Heart left ventricle (tissue), 16 donors: ENCODE measurements at regions not wholly inside any gene's neighbourhood (a gene's known extent, or its start where the extent isn't known, plus 50 kb on each side); places are given as distances from the start of the nearest gene placed in this dataset.

Experiments
- ATAC-seq, 4 donors: fragments of 200-7000 bp; cut with Tn5 transposase; one replicate each; pipeline ENCODE4 v1.9.1; 2020 to 2022; ENCODE audit warnings: moderate library complexity in 4 of 4, mild to moderate bottlenecking in 3 of 4, moderate number of reproducible peaks in 1 of 4
- DNase-seq, 5 donors: peaks; one replicate each; pipeline ENCODE4 v3.0.0-alpha.2; 2020
- H3K27ac ChIP-seq, 12 donors: fragments of 200-600 bp; sonication (generic) in 4 of 12; one replicate each; pipeline versions ENCODE4 v1.5.0 to v1.8.0; 2016 to 2022; ENCODE audit warnings: mild to moderate bottlenecking in 2 of 12
- H3K27me3 ChIP-seq, 9 donors: fragments of 200-600 bp; sonication (generic) in 2 of 9; one replicate each; pipeline versions ENCODE4 v1.5.1 to v1.8.0; 2016 to 2022; ENCODE audit warnings: mild to moderate bottlenecking in 3 of 9
- H3K36me3 ChIP-seq, 9 donors: fragments of 200-600 bp; sonication (generic) in 2 of 9; one replicate each; pipeline versions ENCODE4 v1.5.0 to v1.8.0; 2018 to 2022; ENCODE audit warnings: mild to moderate bottlenecking in 2 of 9
- H3K4me1 ChIP-seq, 12 donors: fragments of 200-600 bp; sonication (generic) in 4 of 12; one replicate each; pipeline versions ENCODE4 v1.5.0 to v1.8.0; 2016 to 2022; ENCODE audit warnings: mild to moderate bottlenecking in 3 of 12
- H3K4me3 ChIP-seq, 12 donors: fragments of 200-600 bp; sonication (generic) in 4 of 12; one replicate each; pipeline versions ENCODE4 v1.5.0 to v1.8.0; 2017 to 2022; ENCODE audit warnings: mild to moderate bottlenecking in 9 of 12, moderate library complexity in 4 of 12
- H3K9me3 ChIP-seq, 12 donors: fragments of 200-600 bp; sonication (generic) in 4 of 12; one replicate each; pipeline versions ENCODE4 v1.5.0 to v1.8.0; 2016 to 2022; ENCODE audit warnings: mild to moderate bottlenecking in 1 of 12
- POLR2A ChIP-seq, 2 donors: fragments of 450-650 bp; IDR thresholded peaks; one replicate each; pipeline ENCODE4 v1.6.1; 2017; ENCODE audit warnings: antibody characterized with exemption in 2 of 2, mild to moderate bottlenecking in 2 of 2, moderate library complexity in 2 of 2
- WGBS, 4 donors: extraction: QIAGEN DNeasy Blood & Tissue Kit in 2 of 4; methylation state at CpG; one replicate each; pipeline versions ENCODE4 v1.1.5 to v1.1.7; 2013 to 2018; 5-methylcytosine and 5-hydroxymethylcytosine counted together
- intact Hi-C, 10 donors: fragments of 100-400 bp; cut with DNase I; formaldehyde crosslinking; loops; one replicate each; pipeline versions ENCODE4 v1.11.1 to v1.14.2; 2022
- TF ChIP-seq, protein P1 (sequence below), 12 donors: fragments of 200-600 bp; sonication (generic) in 4 of 12; IDR thresholded peaks; one replicate each; pipeline versions ENCODE4 v1.5.0 to v1.8.0; 2018 to 2022; ENCODE audit warnings: antibody characterized with exemption in 12 of 12, mild to moderate bottlenecking in 5 of 12
- donor health status: ischemic (EF 13 %, LVEDD 7.1; RV severe dilation, severe dysfunction).
- donor health status: healthy with polysubstance abuse.
- donor health status: DM: no; HTN: yes; CAD: no.
- donor health status: DM: no; HTN: no; CAD: no.
- donor health status: ischemic (EF 25% LVEDD 6.9; RV normal size, moderate dysfunction).
- donor health status: ischemic (EF 25% LVEDD 5.7; RV mildly dilated, moderate dysfunction).
- donor health status: healthy.
- donor health status: DM: yes; HTN: yes; CAD: no.
- donor health status: ischemic (EF 35%, LVEDD 5.7; RV mildly dilated, moderate dysfunction).
- donor health status: nonischemic (EF 11% LVEDD 7.7; RV severe dilation, severe dysfunction).
- donor health status: DM: yes; HTN: yes; CAD: no.
- donor health status: PGD.
- donor health status: ischemic (EF 29% LVEDD 5.4; RV normal size, mild dysfunction).
- donor health status: nonischemic (EF 23%, LVEDD 6.1; RV moderate dilation, normal function).

DNA sequence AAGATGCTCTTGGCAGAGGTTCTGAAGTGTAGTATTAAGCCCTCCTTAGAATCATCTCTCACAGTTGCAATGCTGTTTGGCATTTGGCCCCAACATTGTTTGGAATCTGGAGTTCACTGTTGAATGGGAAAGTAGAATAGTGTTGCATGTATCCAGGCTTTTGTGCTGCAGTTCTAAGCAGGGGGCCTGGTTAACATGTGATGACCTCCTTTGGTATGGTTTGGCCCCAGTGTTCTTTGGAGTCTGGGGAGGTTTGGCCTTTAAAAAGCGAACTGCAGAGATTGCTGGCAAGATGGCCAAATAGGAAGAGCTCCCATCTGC lies 61.8 kb upstream of the PLD5 start:
- Histone ChIP-seq H3K9me3 (peaks cover 0 to 4% (median 0%) of the 10 kb centered on the region in 12 donors), H3K27me3 (no peaks in the 10 kb centered on the region), H3K4me1 (no peaks in the 10 kb centered on the region), H3K27ac (no peak overlapping the region), H3K4me3 (no peak overlapping the region), H3K36me3 (no peaks in the 10 kb centered on the region)
- intact Hi-C loops = no loop called here
- 40 to 69% (median 47%) methylated on average over 1 of the region's 1 CpG for WGBS, 4 donors
- ATAC-seq = no peak
- TF ChIP-seq, protein P1, sequence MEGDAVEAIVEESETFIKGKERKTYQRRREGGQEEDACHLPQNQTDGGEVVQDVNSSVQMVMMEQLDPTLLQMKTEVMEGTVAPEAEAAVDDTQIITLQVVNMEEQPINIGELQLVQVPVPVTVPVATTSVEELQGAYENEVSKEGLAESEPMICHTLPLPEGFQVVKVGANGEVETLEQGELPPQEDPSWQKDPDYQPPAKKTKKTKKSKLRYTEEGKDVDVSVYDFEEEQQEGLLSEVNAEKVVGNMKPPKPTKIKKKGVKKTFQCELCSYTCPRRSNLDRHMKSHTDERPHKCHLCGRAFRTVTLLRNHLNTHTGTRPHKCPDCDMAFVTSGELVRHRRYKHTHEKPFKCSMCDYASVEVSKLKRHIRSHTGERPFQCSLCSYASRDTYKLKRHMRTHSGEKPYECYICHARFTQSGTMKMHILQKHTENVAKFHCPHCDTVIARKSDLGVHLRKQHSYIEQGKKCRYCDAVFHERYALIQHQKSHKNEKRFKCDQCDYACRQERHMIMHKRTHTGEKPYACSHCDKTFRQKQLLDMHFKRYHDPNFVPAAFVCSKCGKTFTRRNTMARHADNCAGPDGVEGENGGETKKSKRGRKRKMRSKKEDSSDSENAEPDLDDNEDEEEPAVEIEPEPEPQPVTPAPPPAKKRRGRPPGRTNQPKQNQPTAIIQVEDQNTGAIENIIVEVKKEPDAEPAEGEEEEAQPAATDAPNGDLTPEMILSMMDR (IDR thresholded peaks at IDR 0.05) = no peak
- no peak for DNase-seq

DNA sequence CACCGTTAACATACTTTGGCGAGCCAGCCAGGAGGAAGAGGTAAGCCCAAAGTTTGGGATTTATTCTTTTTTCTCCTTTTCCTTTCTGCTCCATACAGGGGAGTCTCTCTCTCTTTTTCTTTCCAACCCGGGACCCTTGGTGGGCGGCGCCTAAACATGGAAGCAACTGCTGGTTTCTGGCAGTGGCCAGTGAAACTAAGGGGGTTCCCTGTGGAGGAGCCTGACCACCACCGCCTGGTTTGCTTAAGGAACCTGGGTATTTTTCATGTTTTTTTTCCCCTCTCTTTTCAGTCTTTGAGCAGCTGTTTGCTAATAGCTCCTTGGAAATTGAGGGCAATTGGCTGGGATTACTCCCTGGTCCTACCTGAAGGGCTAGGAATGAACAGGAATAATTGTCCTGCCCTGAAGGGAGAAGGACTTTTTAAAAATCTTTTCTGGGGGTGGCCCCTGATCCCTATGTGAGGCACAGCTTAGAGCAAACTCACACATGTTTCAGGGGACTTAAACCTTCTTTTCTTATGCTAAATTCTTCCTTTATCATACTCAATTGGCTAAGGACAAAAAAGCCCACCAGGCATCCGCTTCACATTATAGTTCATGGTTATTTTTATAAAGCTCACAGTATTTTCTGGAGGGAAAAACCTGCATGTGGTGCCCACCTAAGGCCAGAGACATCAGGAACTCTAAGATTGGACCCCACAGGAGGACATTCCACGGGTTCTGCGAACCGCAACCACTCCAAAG lies 61.3 kb upstream of the PLD5 start:
- TF ChIP-seq, protein P1 (IDR thresholded peaks at IDR 0.05) = no peak
- TF ChIP-seq POLR2A (IDR thresholded peaks at IDR 0.05) = no peak
- intact Hi-C loops = no loop called here
- Histone ChIP-seq H3K27me3 (no peaks in the 10 kb centered on the region), H3K27ac (no peak overlapping the region), H3K9me3 (no peaks in the 10 kb centered on the region), H3K36me3 (no peaks in the 10 kb centered on the region), H3K4me1 (no peaks in the 10 kb centered on the region), H3K4me3 (no peak overlapping the region)
- ATAC-seq (no peak), DNase-seq (no peak)
- WGBS, 4 donors = 74 to 88% (median 83%) methylated on average over 10 of the region's 10 CpGs

DNA sequence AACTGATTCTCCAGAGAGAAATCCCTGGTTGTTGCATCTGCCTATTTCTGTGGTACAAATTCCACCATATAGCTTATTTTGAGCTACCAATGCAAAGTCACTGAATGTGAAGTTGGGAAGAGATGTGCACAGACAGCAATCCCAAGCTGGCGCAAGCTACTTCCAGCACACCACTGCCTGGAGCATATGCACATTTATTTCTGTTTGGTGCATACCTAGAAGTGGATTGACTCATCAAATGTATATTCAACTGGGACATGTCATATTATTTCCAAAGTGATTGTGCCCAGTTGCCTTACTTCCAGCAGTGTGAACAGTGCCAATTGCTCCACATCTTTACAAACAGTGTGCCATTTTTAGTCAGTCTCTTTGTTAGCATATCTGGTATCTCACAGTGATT lies 58.2 kb upstream of the PLD5 start:
- no peak for ATAC-seq
- H3K4me3 ChIP-seq = no peak overlapping the region
- DNase-seq = no peak
- intact Hi-C loops = no loop called here
- H3K36me3 ChIP-seq = no peaks in the 10 kb centered on the region
- no peak for TF ChIP-seq POLR2A (IDR thresholded peaks at IDR 0.05)
- TF ChIP-seq, protein P1 (IDR thresholded peaks at IDR 0.05) = no peak
- H3K4me1 ChIP-seq = no peaks in the 10 kb centered on the region
- no peaks in the 10 kb centered on the region for H3K27me3 ChIP-seq
- H3K9me3 ChIP-seq = peaks cover 0 to 3% (median 0%) of the 10 kb centered on the region in 12 donors
- no peak overlapping the region for H3K27ac ChIP-seq
- WGBS, 4 donors = 92 to 98% (median 95%) methylated on average over 1 of the region's 1 CpG

DNA sequence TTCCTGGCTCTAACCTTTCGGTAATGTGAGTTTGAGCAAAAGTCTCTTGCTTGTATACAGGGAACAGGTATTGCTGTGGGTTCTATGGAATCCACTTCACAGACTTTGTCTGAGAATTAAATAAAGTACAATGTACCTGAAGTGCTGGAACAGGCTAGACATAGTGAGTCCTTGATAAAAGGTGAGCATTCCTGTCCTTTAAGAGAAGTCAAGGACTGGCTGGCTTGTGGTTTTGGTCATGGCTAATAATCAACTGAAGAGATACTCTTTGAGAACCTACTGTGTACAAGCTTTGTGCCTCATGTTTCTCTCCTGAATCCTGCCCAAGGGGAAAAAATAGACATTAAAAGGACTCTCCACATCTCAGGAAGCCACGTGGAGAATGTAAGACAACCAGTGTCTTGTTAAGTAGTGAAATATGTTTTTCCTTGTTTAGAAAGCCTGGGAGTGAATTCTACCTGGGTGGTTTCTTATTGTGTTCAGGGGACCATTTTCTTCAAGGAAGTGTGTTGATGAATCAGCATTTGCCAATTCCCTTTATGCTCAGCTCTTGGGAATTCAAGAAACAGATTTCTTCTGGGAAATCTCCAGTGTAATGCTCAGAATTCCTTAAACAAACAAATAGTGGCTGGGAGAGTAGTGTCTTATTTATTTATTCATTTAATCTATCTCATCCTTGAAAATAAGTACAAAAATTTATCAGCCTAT lies 55.2 kb upstream of the PLD5 start:
- ATAC-seq (no peak), DNase-seq (no peak)
- no peak overlapping the region for H3K4me3 ChIP-seq
- intact Hi-C loops = no loop called here
- no peaks in the 10 kb centered on the region for H3K36me3 ChIP-seq
- no peaks in the 10 kb centered on the region for H3K4me1 ChIP-seq
- 62 to 69% (median 69%) methylated on average over 2 of the region's 2 CpGs for WGBS, 4 donors
- no peak overlapping the region for H3K27ac ChIP-seq
- H3K27me3 ChIP-seq = no peaks in the 10 kb centered on the region
- TF ChIP-seq, protein P1 (IDR thresholded peaks at IDR 0.05) = no peak
- TF ChIP-seq POLR2A (IDR thresholded peaks at IDR 0.05) = no peak
- peaks cover 0 to 7% (median 0%) of the 10 kb centered on the region in 12 donors for H3K9me3 ChIP-seq
